GF-D8 (cell line): ENCODE measurements at regions not wholly inside any gene's neighbourhood (a gene's known extent, or its start where the extent isn't known, plus 50 kb on each side); places are given as distances from the start of the nearest gene placed in this dataset.

Source experiments
- DNase-seq: peaks from one replicate; lab custom pipeline; 2025; lab: John Stamatoyannopoulos, UW

- DNase-seq: no peak
Observed at GRCh38 chr18:10225300-10225699, 229.1 kb upstream of the APCDD1 start.

DNA sequence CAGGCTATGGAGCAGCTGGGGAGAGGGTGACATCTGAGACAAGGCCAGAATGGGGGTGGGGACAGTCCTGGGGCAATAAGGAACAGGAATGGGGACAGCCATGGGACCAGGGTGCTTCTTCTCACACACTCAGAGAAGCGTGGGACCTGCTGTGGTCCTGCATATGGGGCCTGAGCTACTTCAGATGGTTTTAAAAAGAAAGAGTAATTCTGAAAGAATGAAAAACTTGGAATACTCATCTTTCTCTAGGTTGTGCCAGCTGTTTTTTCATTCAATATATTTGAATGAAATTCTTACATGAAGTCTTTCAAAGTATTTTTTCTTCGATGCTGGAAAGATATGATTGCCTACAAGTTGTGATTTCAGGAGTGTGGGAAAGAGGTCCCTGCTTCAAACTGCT is 227.5 kb upstream of the APCDD1 start:
- no peak for DNase-seq

DNA sequence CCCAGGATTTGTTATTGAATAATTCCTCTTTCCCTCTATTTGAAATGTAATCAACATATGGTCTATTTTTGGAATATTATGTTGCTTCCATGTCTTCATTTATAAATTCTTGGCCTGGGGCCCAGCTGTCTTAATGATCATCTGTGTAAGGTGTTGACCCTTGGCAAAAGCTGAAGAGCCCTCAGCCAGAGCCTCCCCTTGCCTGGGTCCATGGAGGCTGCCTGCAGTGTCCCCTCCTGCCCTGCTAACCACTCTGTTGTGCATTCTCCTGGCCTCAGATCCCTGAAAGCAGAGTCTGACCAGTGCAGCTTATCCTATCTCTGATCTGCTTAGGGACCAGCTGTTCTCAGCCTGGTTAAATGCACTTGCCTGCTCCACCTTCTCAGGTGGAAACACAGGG is 226.1 kb upstream of the APCDD1 start:
- no peak for DNase-seq

DNA sequence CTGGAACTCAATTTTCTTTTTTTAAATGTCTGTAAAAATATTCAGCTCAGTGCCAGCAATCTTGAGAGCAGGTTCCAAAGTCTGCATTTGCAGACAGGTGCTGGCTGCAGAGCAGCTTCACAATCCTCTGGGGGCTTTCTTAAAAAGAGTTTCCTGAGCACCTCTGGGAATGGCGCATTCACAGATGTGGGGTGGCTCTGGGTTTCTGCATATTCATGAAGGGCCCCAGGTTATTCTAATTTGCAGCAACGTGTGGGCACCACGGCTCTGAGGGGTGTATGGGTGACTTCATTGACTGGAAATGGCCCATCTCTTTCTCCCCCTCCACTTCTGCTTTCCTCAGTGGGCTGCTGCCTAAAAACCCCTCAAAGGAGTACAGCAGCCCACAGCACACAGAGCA is 225.0 kb upstream of the APCDD1 start:
- DNase-seq: no peak

DNA sequence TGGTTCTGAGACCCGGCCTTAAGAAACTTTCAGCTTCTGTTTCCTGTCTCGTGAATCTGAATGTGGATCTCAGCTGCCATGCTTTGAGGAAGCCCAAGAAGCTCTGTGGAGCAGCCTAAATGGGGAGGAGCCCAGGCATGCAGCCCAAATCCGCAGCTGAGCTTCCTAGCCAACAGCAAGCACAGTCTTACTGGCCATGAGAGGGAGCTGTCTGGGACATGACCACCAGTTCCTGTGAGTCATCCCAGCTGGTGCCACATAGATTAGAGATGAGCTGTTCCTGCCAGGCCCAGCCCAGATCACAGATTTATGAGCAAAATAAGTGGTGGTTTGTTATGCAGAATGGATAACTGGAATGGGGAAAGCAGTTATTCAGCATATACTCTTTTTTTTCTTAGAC is 224.4 kb upstream of the APCDD1 start:
- no peak for DNase-seq

GRCh38 chr18:10231220-10231619 is 223.2 kb upstream of the APCDD1 start:
- DNase-seq: no peak

DNA sequence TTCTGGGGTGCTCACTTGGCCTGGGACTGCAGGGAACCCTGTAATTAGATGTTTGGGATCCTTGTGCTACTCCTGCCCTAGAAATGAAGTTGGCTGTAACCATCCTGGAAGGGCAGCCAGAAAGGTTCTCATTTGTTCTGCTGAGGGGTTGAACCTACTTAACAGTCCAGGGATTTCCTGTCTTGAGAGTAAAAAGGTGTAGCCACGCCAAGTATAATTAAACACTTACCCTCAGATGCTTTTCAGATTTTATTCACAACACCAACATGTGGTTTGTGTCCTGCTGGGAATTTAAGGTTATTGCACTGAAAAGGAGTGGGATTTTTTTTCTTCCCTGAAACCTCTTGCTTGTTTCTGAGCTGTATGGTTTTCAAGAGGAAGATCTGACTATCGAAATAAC is 222.4 kb upstream of the APCDD1 start:
- no peak for DNase-seq

DNA sequence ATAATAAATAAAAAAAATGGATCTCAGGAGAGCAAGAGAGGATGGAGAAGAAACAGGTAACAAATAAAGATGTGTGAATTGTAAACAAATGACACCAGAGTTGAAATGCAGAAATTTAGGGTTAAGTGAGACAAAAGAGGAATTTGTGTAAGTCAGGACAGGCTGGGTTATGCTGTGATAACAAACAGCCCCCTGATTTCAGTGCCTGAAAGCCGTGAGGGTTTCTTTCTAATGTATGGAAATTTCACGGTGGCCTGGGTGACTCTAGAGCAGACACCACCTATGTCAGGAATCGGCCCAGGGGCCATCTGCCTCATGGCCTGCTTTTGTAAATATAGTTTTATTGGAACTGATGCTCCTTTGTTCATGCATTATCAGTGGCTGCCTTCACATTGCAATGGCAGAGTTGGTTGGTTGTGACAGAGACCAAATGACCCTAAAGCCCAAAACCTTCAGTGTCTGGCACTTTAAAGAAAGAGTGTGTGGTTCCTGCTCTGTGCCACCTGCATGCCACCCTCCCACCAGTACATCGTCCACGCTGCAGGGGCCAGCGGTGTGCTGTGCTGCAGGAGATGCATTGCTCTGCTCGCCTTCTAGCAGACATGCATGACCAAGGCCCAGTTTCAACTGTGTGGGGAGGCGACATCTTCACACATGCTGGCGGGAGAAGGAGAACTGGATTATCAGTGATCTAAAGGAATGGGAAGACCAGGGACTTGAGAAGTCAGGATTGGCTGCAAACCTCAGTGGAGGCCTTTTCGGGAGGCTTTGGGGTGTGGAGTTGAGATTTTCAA is 221.2 kb upstream of the APCDD1 start:
- no peak for DNase-seq

DNA sequence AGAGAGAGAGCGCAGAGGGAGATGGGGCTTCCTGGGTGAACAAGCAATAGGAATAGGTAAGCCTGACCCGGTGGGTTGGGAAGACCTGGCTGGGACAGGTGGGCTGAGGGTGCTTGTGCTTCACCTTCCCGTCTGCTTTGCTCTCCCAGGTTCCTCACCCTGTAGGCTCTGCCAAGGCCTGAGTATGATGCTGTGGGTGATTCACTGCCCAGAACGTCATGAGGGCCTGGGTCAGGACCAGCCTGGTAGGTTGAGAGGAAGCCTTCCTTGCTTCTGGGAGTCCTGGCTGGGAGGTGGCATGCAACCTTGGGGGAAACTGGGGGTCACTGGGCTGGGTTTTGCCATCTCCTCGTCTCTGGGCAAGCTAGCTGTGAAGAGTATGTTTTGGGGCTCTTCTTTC is 220.2 kb upstream of the APCDD1 start:
- DNase-seq: no peak

- DNase-seq: no peak
Observed at GRCh38 chr18:10234912-10235660, 219.3 kb upstream of the APCDD1 start.

GRCh38 chr18:10235661-10235952 is 218.8 kb upstream of the APCDD1 start:
- no peak for DNase-seq

- DNase-seq: no peak
Observed at GRCh38 chr18:10239103-10239502, 215.3 kb upstream of the APCDD1 start.

DNA sequence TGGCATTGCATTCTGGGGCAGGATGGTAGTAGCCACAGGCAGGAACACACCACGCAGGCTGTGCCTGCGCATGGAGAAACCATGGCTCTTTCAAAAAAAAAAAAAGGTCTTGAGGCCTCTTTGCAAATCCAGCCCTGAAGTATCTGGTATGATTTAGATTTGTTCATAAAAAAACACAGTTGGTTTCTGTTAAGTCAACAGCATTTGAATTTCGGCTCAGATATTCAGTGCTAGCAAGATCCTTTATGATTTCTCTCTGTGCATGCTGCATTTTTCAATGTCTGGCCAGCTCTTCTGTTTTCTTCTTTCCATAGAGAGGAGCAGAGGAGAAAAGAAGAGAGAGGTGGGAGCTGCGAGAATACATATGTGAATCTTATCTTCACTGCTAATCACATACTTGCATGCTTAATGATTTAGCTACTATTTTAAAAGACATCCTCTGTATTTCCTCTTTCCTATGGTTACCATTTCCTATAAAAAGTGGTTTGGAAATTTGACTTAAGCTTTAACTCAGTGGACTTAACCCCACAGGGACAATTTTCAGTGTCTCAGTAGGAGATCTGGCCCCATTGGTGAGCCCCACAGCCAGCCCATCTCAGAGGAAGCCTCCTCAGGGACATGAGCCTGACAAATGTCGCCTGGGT is 214.3 kb upstream of the APCDD1 start:
- no peak for DNase-seq

GRCh38 chr18:10240973-10241372 is 213.5 kb upstream of the APCDD1 start:
- DNase-seq: no peak

- no peak for DNase-seq
Observed at GRCh38 chr18:10241579-10241978, 212.9 kb upstream of the APCDD1 start.

DNA sequence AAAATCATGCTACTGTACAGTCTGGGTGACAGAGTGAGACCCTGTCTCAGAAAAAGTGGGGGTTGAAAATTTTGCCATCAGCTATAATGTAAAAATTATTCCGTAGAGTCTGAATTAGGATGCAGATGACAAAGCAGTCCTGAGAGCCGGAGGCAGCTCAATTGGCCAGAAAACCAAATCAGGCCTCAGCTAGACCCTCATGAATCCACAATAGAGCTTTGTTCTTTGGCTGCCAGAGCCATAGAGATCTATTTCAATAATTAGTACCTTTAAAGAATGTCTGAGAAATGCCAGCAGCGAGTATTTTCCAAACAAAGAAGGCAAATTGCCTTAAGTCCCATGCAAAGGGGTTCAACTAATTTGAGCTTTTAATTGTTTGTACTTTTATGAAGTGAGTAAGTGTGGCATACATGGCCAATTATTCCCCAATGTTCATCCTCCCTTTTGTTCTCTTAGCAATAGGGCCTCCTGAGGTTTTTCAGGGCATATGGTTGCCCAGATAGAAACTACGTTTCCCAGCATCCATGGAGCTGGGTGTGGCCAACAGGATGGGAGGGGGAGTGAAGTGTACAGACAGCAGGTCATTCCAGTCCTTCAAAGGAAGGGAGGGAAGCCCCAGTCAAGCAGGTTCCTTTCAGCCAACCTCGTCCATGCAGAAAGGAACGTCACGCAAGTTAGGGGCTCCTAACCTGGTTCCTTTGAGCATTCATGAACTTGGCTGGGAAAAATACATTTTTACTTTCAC is 211.3 kb upstream of the APCDD1 start:
- DNase-seq: no peak

DNA sequence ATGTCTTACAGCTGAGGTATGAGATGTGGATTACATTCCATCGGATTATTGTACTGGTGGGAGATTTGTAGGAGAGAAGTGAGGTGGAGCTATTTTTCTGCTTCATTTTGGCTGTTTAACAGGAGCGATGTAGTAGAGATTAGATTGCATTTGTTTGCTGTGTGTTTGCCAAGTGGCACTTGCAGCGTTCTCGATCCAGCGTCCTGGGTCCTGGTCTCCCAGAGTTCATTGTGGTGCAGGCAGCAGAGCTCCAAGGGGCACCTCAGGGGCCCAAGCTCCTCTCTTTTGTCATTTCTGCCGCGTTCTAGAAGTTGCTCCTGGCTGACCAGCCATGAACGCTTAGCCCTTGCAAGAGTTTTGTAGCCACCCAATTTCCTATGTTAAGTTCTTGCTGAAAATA is 210.1 kb upstream of the APCDD1 start:
- no peak for DNase-seq

DNA sequence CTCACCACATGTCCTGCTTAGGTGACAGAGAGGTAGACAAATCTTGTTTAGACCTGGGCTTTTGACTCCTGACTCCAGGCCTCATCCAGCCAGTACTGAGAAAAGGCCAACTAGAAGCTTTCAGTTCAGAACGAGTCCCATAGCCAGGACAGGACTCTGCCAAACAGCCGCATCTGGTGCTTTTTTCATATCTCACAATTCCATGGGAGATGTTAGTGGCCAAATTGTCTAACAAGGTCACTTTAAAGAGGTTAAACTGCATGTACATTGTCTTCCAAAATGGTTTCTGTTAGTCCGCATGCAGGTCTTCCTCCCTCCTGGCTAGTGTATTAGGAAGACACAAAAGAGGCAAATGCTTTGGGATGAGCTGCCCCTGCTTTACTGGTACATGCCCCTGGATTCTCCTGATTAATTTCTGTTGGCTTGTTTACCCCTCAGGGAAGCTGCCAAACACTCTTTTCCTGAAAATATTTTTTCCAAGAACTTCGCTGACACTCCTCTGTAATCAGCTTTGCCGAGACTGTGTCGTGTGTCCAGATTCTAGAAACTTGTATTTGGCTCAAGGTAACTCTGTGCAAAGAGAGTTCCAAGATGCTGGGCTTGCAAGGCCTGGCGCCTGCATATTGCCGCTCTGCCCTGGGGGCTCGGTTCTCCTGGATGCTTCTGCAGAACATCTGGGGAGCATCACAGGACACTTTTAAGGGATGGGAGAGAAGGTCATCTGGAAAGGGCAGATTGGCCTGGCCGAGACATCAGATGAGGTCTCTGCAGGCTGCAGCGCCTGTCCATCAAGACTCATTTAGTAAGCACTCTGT is 209.2 kb upstream of the APCDD1 start:
- no peak for DNase-seq

- DNase-seq: no peak
Observed at GRCh38 chr18:10245846-10246175, 208.6 kb upstream of the APCDD1 start.

GRCh38 chr18:10247021-10247741 is 207.3 kb upstream of the APCDD1 start:
- DNase-seq: no peak

DNA sequence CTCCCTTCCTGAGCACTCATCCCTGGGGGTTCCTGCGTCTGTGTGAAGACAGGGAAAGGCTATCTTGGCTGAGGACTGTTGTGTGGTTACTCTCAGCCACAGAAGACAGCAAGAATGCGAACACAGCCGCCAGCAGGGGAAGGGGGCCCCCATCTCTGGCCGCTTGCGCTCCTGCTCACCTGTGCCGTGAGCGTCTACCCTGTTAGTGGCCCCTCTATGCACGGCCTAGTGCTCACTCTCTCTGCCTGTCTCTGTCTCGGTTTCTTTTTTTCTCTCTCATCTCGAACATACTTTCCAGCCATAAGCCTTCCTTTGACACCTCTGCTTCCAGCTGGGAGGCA is 206.7 kb upstream of the APCDD1 start:
- DNase-seq: no peak
